Calu3 (cell line): ENCODE measurements at regions not wholly inside any gene's neighbourhood (a gene's known extent, or its start where the extent isn't known, plus 50 kb on each side); places are given as distances from the start of the nearest gene placed in this dataset.
"Not testable (repeated sequence)": the region's sequence is repeated elsewhere in the genome, so short reads cannot be mapped to it uniquely, and the experiment has no call there.

ENCODE experiments used
- BruUV-seq: library from RNA; stranded (reverse); fragments of 400-500 nt; replicated peaks from 2 replicates; lab custom pipeline; 2021; lab: Mats Ljungman, UMichigan
- CTCF ChIA-PET: fragments of 300-600 bp; sonication (Branson Sonifier 250); formaldehyde crosslinking; loops from one replicate; lab custom pipeline; 2022; ENCODE audit warnings: antibody characterized with exemption; lab: Charles Lee
- DNase-seq: peaks from one replicate; pipeline ENCODE4 v3.0.0; 2022
- H3K27ac Mint-ChIP-seq: one replicate; pipeline ENCODE4 v1.8.0; 2022; ENCODE audit warnings: mixed read lengths; ENCODE audit not compliant: unreplicated experiment
- H3K27me3 Mint-ChIP-seq: one replicate; pipeline ENCODE4 v1.8.0; 2022; ENCODE audit warnings: mixed read lengths; ENCODE audit not compliant: unreplicated experiment
- H3K36me3 Mint-ChIP-seq: one replicate; pipeline ENCODE4 v1.8.0; 2022; ENCODE audit warnings: mild to moderate bottlenecking, moderate library complexity, mixed read lengths; ENCODE audit not compliant: insufficient read depth, unreplicated experiment
- H3K4me1 Mint-ChIP-seq: one replicate; pipeline ENCODE4 v1.8.0; 2022; ENCODE audit warnings: mild to moderate bottlenecking, low read depth, mixed read lengths; ENCODE audit not compliant: unreplicated experiment
- H3K4me3 Mint-ChIP-seq: one replicate; pipeline ENCODE4 v1.8.0; 2022; ENCODE audit warnings: mild to moderate bottlenecking, low read depth, moderate library complexity, mixed read lengths; ENCODE audit not compliant: unreplicated experiment
- H3K9me3 Mint-ChIP-seq: one replicate; pipeline ENCODE4 v1.8.0; 2022; ENCODE audit warnings: low read depth, mixed read lengths; ENCODE audit not compliant: unreplicated experiment
- intact Hi-C: fragments of 100-400 bp; cut with micrococcal nuclease; formaldehyde crosslinking; loops from one replicate; pipeline ENCODE4 v1.10.0; 2022; ENCODE audit not compliant: unreplicated experiment
- TF ChIP-seq, protein P1 (sequence below): fragments of 200-600 bp; IDR thresholded peaks from one replicate; pipeline ENCODE4 v1.8.0; 2022; ENCODE audit warnings: antibody characterized with exemption; ENCODE audit not compliant: unreplicated experiment

DNA sequence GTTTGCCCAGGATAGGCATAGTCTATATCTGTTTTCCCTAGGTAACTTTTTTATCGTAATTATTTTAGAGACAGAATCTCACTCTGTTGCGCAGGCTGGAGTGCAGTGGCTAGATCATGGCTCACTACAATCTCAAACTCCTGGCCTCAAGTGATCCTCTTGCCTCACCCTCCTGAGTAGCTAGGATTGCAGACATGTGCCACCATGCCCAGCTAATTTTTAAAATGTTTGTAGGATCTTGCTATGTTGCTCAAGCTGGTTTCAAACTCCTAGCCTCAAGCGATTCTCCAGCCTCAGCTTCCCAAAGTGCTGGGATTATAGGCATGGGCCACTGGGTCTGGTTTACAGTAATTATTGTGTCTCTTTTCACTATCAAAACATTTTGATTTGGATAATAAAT is 58.6 kb upstream of the SOX13 start:
- intact Hi-C loops: no loop called here
- Mint-ChIP-seq H3K9me3 (no peaks in the 10 kb centered on the region), H3K4me1 (no peaks in the 10 kb centered on the region), H3K36me3 (no peaks in the 10 kb centered on the region), H3K27me3 (peaks cover 10% of the 10 kb centered on the region), H3K4me3 (no peak overlapping the region), H3K27ac (no peak overlapping the region)
- TF ChIP-seq, protein P1, sequence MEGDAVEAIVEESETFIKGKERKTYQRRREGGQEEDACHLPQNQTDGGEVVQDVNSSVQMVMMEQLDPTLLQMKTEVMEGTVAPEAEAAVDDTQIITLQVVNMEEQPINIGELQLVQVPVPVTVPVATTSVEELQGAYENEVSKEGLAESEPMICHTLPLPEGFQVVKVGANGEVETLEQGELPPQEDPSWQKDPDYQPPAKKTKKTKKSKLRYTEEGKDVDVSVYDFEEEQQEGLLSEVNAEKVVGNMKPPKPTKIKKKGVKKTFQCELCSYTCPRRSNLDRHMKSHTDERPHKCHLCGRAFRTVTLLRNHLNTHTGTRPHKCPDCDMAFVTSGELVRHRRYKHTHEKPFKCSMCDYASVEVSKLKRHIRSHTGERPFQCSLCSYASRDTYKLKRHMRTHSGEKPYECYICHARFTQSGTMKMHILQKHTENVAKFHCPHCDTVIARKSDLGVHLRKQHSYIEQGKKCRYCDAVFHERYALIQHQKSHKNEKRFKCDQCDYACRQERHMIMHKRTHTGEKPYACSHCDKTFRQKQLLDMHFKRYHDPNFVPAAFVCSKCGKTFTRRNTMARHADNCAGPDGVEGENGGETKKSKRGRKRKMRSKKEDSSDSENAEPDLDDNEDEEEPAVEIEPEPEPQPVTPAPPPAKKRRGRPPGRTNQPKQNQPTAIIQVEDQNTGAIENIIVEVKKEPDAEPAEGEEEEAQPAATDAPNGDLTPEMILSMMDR: no peak
- CTCF ChIA-PET: no interaction called here
- DNase-seq: no peak
- BruUV-seq: no TSS peak

- H3K27ac Mint-ChIP-seq, BruUV-seq, intact Hi-C loops, DNase-seq, CTCF ChIA-PET, H3K9me3 Mint-ChIP-seq, H3K4me3 Mint-ChIP-seq, H3K36me3 Mint-ChIP-seq, H3K4me1 Mint-ChIP-seq: not testable (repeated sequence)
- peaks cover 10% of the 10 kb centered on the region for H3K27me3 Mint-ChIP-seq
Measured at GRCh38 chr1:204014961-204015360, 58.0 kb upstream of the SOX13 start.

GRCh38 chr1:204017032-204017431 is 55.9 kb upstream of the SOX13 start:
- H3K4me3 Mint-ChIP-seq: no peak overlapping the region
- no peak overlapping the region for H3K27ac Mint-ChIP-seq
- no peaks in the 10 kb centered on the region for H3K36me3 Mint-ChIP-seq
- no peaks in the 10 kb centered on the region for H3K9me3 Mint-ChIP-seq
- no TSS peak for BruUV-seq
- CTCF ChIA-PET: no interaction called here
- intact Hi-C loops: no loop called here
- H3K27me3 Mint-ChIP-seq: peaks cover 10% of the 10 kb centered on the region
- H3K4me1 Mint-ChIP-seq: no peaks in the 10 kb centered on the region
- TF ChIP-seq, protein P1: no peak
- DNase-seq: no peak

DNA sequence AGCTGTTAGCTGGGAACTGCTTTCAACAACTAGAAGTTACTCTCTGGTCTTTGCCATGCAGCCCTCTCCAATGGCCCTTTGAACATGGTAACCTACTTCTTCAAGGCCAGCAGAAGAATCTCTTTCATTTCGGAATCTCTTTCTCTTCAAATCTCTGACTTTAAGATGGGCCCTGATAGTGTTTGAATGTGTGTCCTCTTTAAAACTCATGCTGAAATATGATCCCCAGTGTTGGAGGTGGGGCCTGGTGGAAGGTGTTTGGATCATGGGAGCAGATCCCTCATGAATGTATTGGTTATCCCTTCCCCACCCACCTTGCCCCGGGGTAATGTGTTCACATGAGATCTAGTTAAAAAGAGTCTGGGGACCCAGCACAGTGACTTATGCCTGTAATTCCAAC is 54.5 kb upstream of the SOX13 start:
- H3K27me3 Mint-ChIP-seq: peaks cover 10% of the 10 kb centered on the region
- no peaks in the 10 kb centered on the region for H3K9me3 Mint-ChIP-seq
- CTCF ChIA-PET: interaction anchor here (0.5 to 0.6 kb wide), 2 partner anchors 56 kb away, joined by 3 to 4 read pairs; no protein-coding TSS in a partner anchor
- no peak for DNase-seq
- no TSS peak for BruUV-seq
- H3K36me3 Mint-ChIP-seq: no peaks in the 10 kb centered on the region
- TF ChIP-seq, protein P1: no peak
- no peaks in the 10 kb centered on the region for H3K4me1 Mint-ChIP-seq
- intact Hi-C loops: no loop called here
- H3K4me3 Mint-ChIP-seq: no peak overlapping the region
- H3K27ac Mint-ChIP-seq: no peak overlapping the region
